Lung (tissue), 11 donors: ENCODE measurements at regions not wholly inside any gene's neighbourhood (a gene's known extent, or its start where the extent isn't known, plus 50 kb on each side); places are given as distances from the start of the nearest gene placed in this dataset.

Source experiments
- ATAC-seq: fragments of 200-7000 bp; cut with Tn5 transposase; one replicate; pipeline ENCODE4 v1.9.1; 2020; ENCODE audit warnings: moderate number of reproducible peaks; ENCODE audit not compliant: insufficient read depth, low FRiP score
- DNase-seq, 3 donors: peaks; one replicate each; pipeline ENCODE4 v3.0.0-alpha.2; 2013 to 2017
- H3K27ac ChIP-seq, 2 donors: one replicate each; pipeline ENCODE4 v1.5.1; 2013; ENCODE audit warnings: mild to moderate bottlenecking in 2 of 2, moderate library complexity in 2 of 2, control low read depth in 1 of 2, inconsistent platforms in 1 of 2, low read depth in 1 of 2, low read length in 1 of 2
- H3K27me3 ChIP-seq, 3 donors: one replicate each; pipeline ENCODE4 v1.5.1; 2013; ENCODE audit warnings: low read length in 2 of 3; ENCODE audit not compliant: control insufficient read depth in 3 of 3, insufficient read depth in 3 of 3
- H3K36me3 ChIP-seq, 4 donors: one replicate each; pipeline ENCODE4 v1.5.1; 2013; ENCODE audit warnings: low read length in 4 of 4, mild to moderate bottlenecking in 1 of 4, moderate library complexity in 1 of 4; ENCODE audit not compliant: control insufficient read depth in 4 of 4, insufficient read depth in 4 of 4
- H3K4me1 ChIP-seq, 5 donors: one replicate each; pipeline ENCODE4 v1.5.1; 2013; ENCODE audit warnings: low read length in 5 of 5, mild to moderate bottlenecking in 2 of 5, moderate library complexity in 1 of 5; ENCODE audit not compliant: control insufficient read depth in 5 of 5, insufficient read depth in 5 of 5
- H3K4me3 ChIP-seq: one replicate; pipeline ENCODE4 v1.5.1; 2013; ENCODE audit warnings: mild to moderate bottlenecking, control low read depth, moderate library complexity
- H3K9ac ChIP-seq, 2 donors: one replicate each; pipeline ENCODE4 v1.5.1; 2013; ENCODE audit warnings: low read length in 2 of 2, control low read depth in 1 of 2; ENCODE audit not compliant: insufficient read depth in 1 of 2
- H3K9me3 ChIP-seq, 4 donors: one replicate each; pipeline ENCODE4 v1.5.1; 2013; ENCODE audit warnings: low read length in 3 of 4, mild to moderate bottlenecking in 1 of 4, moderate library complexity in 1 of 4; ENCODE audit not compliant: control insufficient read depth in 4 of 4, insufficient read depth in 3 of 4
- WGBS, 2 donors: extraction: QIAGEN DNeasy Blood & Tissue Kit; methylation state at CpG; one replicate each; pipeline ENCODE4 v1.1.7; 2013; 5-methylcytosine and 5-hydroxymethylcytosine counted together
- TF ChIP-seq, protein P1 (sequence below): IDR thresholded peaks from 2 replicates; pipeline ENCODE4 v1.5.1; 2012; ENCODE audit warnings: mild to moderate bottlenecking; ENCODE audit errors: control extremely low read depth, extremely low read depth
- donor health status: control.
- donor health status: control.
- donor health status: Bipolar disorder and iron deficiency.
- donor health status: healthy.
- donor health status: DM: yes; HTN: yes; CAD: no.

DNA sequence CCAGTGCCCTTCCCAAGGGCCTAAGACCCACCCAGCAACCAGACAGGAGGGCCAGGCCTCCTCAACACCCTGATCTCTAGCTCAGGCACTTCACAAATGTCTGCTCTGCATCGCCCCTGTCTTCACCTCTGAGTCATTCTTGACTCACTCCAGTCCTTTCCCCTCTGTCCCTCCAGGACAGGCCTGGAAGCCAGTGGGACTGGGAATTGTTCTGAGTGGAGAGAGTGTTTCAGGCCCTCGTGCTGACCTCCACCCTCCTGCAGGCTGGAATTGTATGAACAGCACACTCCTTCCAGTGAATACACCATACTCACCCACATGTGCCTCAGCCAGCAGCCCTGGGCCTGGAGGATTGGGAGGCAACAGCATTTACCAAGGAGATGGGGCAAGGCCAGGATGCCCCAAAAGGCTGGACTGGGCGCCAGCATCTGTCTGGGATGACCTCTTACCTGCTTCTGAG is 304.2 kb downstream of the CYP26B1 start:
- TF ChIP-seq, protein P1, sequence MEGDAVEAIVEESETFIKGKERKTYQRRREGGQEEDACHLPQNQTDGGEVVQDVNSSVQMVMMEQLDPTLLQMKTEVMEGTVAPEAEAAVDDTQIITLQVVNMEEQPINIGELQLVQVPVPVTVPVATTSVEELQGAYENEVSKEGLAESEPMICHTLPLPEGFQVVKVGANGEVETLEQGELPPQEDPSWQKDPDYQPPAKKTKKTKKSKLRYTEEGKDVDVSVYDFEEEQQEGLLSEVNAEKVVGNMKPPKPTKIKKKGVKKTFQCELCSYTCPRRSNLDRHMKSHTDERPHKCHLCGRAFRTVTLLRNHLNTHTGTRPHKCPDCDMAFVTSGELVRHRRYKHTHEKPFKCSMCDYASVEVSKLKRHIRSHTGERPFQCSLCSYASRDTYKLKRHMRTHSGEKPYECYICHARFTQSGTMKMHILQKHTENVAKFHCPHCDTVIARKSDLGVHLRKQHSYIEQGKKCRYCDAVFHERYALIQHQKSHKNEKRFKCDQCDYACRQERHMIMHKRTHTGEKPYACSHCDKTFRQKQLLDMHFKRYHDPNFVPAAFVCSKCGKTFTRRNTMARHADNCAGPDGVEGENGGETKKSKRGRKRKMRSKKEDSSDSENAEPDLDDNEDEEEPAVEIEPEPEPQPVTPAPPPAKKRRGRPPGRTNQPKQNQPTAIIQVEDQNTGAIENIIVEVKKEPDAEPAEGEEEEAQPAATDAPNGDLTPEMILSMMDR, result no peak
- Histone ChIP-seq H3K4me3 (no peak overlapping the region), H3K27me3 (peaks cover 0 to 2% (median 0%) of the 10 kb centered on the region in 3 donors), H3K9me3 (no peaks in the 10 kb centered on the region), H3K36me3 (no peaks in the 10 kb centered on the region), H3K4me1 (no peaks in the 10 kb centered on the region), H3K9ac (no peak overlapping the region), H3K27ac (no peak overlapping the region)
- peak; percentile 30 for ATAC-seq
- no peak for DNase-seq
- 69 to 79% methylated on average over 3 of the region's 3 CpGs for WGBS, 2 donors

- 93 to 95% methylated on average over 4 of the region's 4 CpGs for WGBS, 2 donors
- no peaks in the 10 kb centered on the region for H3K9me3 ChIP-seq
- no peaks in the 10 kb centered on the region for H3K36me3 ChIP-seq
- peaks cover 0 to 2% (median 0%) of the 10 kb centered on the region in 3 donors for H3K27me3 ChIP-seq
- no peak overlapping the region for H3K9ac ChIP-seq
- no peaks in the 10 kb centered on the region for H3K4me1 ChIP-seq
- no peak overlapping the region for H3K27ac ChIP-seq
- no peak overlapping the region for H3K4me3 ChIP-seq
- TF ChIP-seq, protein P1, result no peak
- ATAC-seq, result no peak
- no peak for DNase-seq
Observed at GRCh38 chr2:71842744-71843143, 304.9 kb downstream of the CYP26B1 start.

- DNase-seq (peak in 2 of 3 donors; percentile 76 to 83), ATAC-seq (no peak)
- Histone ChIP-seq H3K9me3 (no peaks in the 10 kb centered on the region), H3K27ac (no peak overlapping the region), H3K4me1 (peaks cover 0 to 1% (median 0%) of the 10 kb centered on the region in 5 donors), H3K27me3 (no peaks in the 10 kb centered on the region), H3K36me3 (no peaks in the 10 kb centered on the region), H3K4me3 (no peak overlapping the region), H3K9ac (no peak overlapping the region)
- TF ChIP-seq, protein P1, result no peak
- 75 to 82% methylated on average over 2 of the region's 2 CpGs for WGBS, 2 donors
Observed at GRCh38 chr2:71839826-71840225, 307.8 kb downstream of the CYP26B1 start.

DNA sequence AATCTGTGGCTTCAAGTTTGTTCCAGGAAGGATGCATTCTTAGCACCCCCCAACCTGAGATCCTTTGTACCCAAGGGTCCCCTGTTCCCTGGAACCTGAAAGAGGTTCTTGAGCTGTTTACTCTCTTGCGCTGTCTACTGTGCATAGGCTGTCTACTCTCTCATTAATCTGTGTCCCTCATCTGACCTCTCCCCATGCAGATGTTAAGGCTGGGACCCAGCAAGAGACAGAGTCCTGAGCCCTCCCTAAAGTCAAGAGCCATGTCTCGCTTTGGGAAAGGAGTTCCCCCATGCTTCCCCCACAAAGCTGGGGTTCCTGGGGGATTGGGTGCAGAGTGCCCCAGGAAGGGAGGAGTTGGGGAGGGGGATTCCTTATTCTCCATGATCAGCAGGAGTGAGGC is 312.9 kb downstream of the CYP26B1 start:
- Histone ChIP-seq H3K9ac (no peak overlapping the region), H3K36me3 (no peaks in the 10 kb centered on the region), H3K4me1 (peaks cover 0 to 21% (median 5%) of the 10 kb centered on the region in 5 donors), H3K27me3 (no peaks in the 10 kb centered on the region), H3K27ac (no peak overlapping the region), H3K4me3 (no peak overlapping the region), H3K9me3 (no peaks in the 10 kb centered on the region)
- TF ChIP-seq, protein P1, result no peak
- ATAC-seq (no peak), DNase-seq (no peak)
- 93 to 100% methylated on average over 2 of the region's 2 CpGs for WGBS, 2 donors
